Smooth muscle cell (in vitro differentiated cells): ENCODE measurements at regions not wholly inside any gene's neighbourhood (a gene's known extent, or its start where the extent isn't known, plus 50 kb on each side); places are given as distances from the start of the nearest gene placed in this dataset.

Experiments
- DNase-seq: peaks from one replicate; lab custom pipeline; 2025; ENCODE audit not compliant: unreplicated experiment; lab: John Stamatoyannopoulos, UW
- H2AFZ ChIP-seq: fragments of 200-600 bp; sonication (generic); 2 replicates; pipeline ENCODE4 v1.6.0; 2016; ENCODE audit warnings: antibody characterized with exemption, low read depth, mild to moderate bottlenecking
- H3F3A ChIP-seq: fragments of 200-600 bp; sonication (generic); 2 replicates; pipeline ENCODE4 v1.6.0; 2017; ENCODE audit warnings: antibody characterized with exemption, low read depth
- H3K27ac ChIP-seq: fragments of 200-600 bp; sonication (generic); 2 replicates; pipeline ENCODE4 v1.5.1; 2016; ENCODE audit warnings: low read depth, mild to moderate bottlenecking
- H3K27me3 ChIP-seq: fragments of 200-600 bp; sonication (generic); 2 replicates; pipeline ENCODE4 v1.6.1; 2016; ENCODE audit warnings: low read depth, mild to moderate bottlenecking
- H3K36me3 ChIP-seq: fragments of 200-600 bp; sonication (generic); 2 replicates; pipeline ENCODE4 v1.5.1; 2016; ENCODE audit warnings: low read depth
- H3K4me1 ChIP-seq: fragments of 200-600 bp; sonication (generic); 2 replicates; pipeline ENCODE4 v1.5.1; 2016; ENCODE audit warnings: low read depth
- H3K4me2 ChIP-seq: fragments of 200-600 bp; sonication (generic); 2 replicates; pipeline ENCODE4 v1.6.0; 2016; ENCODE audit warnings: mild to moderate bottlenecking
- H3K4me3 ChIP-seq: fragments of 200-600 bp; sonication (generic); 2 replicates; pipeline ENCODE4 v1.5.1; 2016; ENCODE audit warnings: mild to moderate bottlenecking
- H3K79me2 ChIP-seq: fragments of 200-600 bp; sonication (generic); 2 replicates; pipeline ENCODE4 v1.6.0; 2016; ENCODE audit warnings: low read depth, mild to moderate bottlenecking
- H3K9ac ChIP-seq: fragments of 200-600 bp; sonication (generic); 2 replicates; pipeline ENCODE4 v1.6.0; 2016; ENCODE audit warnings: low read depth
- H3K9me3 ChIP-seq: fragments of 200-600 bp; sonication (generic); replicated peaks from 2 replicates; pipeline ENCODE4 v1.5.1; 2016; ENCODE audit warnings: low read depth
- H4K20me1 ChIP-seq: fragments of 200-600 bp; sonication (generic); 2 replicates; pipeline ENCODE4 v1.6.0; 2016; ENCODE audit warnings: low read depth
- CTCF ChIP-seq: fragments of 200-600 bp; sonication (generic); IDR thresholded peaks from 2 replicates; pipeline ENCODE4 v1.5.1; 2017; ENCODE audit warnings: borderline replicate concordance, mild to moderate bottlenecking, antibody characterized with exemption; ENCODE audit not compliant: insufficient read depth, poor library complexity, severe bottlenecking
- WGBS: methylation state at CpG from one replicate; pipeline ENCODE4 v1.1.7; 2016; ENCODE audit warnings: low lambda C conversion rate; 5-methylcytosine and 5-hydroxymethylcytosine counted together

DNA sequence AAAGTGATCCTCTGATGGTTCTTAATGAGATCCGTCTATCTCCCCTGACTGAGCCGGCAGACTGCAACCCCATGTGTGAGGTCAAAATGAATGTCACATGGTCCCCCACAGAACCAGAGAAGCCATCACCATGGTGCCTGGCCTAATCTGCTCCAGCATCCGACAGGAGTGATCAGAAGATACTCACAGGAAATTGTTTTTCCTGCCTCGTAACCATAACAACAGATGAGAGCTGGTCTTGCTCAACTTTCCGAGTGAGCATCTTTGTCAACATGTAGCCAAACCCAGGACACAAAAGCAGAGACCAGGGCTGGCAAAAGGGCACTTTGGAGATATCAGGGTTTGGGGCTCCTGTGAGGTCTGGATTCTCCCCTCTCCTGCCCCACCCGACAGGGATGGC, 72.1 kb upstream of the C14orf180 start:
- DNase-seq, result no peak
- WGBS, result 83% methylated on average over 6 of the region's 6 CpGs
- Histone ChIP-seq H3K4me3 (no peak overlapping the region), H3K27me3 (peaks cover 4% of the 10 kb centered on the region), H3K9ac (no peak overlapping the region), H2AFZ (no peak overlapping the region), H3F3A (no peaks in the 10 kb centered on the region), H3K79me2 (no peaks in the 10 kb centered on the region), H3K4me2 (no peak overlapping the region), H4K20me1 (no peaks in the 10 kb centered on the region), H3K4me1 (no peaks in the 10 kb centered on the region), H3K27ac (no peak overlapping the region), H3K9me3 (no peaks in the 10 kb centered on the region), H3K36me3 (no peaks in the 10 kb centered on the region)
- no peak for TF ChIP-seq CTCF

- Histone ChIP-seq H3K36me3 (no peaks in the 10 kb centered on the region), H3K4me2 (no peak overlapping the region), H2AFZ (no peak overlapping the region), H3K27ac (no peak overlapping the region), H4K20me1 (no peaks in the 10 kb centered on the region), H3K9ac (no peak overlapping the region), H3F3A (no peaks in the 10 kb centered on the region), H3K4me3 (no peak overlapping the region), H3K27me3 (peaks cover 4% of the 10 kb centered on the region), H3K4me1 (no peaks in the 10 kb centered on the region), H3K9me3 (no peaks in the 10 kb centered on the region), H3K79me2 (no peaks in the 10 kb centered on the region)
- no peak for TF ChIP-seq CTCF
- WGBS, result 82% methylated on average over 12 of the region's 12 CpGs
- DNase-seq, result no peak
Measured at GRCh38 chr14:104509673-104510072, 69.9 kb upstream of the C14orf180 start.

- no peak overlapping the region for H3K27ac ChIP-seq
- H4K20me1 ChIP-seq, result no peaks in the 10 kb centered on the region
- H3F3A ChIP-seq, result no peaks in the 10 kb centered on the region
- H3K9ac ChIP-seq, result no peak overlapping the region
- WGBS, result 74% methylated on average over 3 of the region's 3 CpGs
- DNase-seq, result no peak
- no peak overlapping the region for H3K4me2 ChIP-seq
- no peak for TF ChIP-seq CTCF
- no peaks in the 10 kb centered on the region for H3K9me3 ChIP-seq
- no peaks in the 10 kb centered on the region for H3K4me1 ChIP-seq
- no peak overlapping the region for H3K4me3 ChIP-seq
- no peaks in the 10 kb centered on the region for H3K79me2 ChIP-seq
- no peaks in the 10 kb centered on the region for H3K36me3 ChIP-seq
- no peak overlapping the region for H2AFZ ChIP-seq
- H3K27me3 ChIP-seq, result peaks cover 4% of the 10 kb centered on the region
Measured at GRCh38 chr14:104510216-104510615, 69.3 kb upstream of the C14orf180 start.

DNA sequence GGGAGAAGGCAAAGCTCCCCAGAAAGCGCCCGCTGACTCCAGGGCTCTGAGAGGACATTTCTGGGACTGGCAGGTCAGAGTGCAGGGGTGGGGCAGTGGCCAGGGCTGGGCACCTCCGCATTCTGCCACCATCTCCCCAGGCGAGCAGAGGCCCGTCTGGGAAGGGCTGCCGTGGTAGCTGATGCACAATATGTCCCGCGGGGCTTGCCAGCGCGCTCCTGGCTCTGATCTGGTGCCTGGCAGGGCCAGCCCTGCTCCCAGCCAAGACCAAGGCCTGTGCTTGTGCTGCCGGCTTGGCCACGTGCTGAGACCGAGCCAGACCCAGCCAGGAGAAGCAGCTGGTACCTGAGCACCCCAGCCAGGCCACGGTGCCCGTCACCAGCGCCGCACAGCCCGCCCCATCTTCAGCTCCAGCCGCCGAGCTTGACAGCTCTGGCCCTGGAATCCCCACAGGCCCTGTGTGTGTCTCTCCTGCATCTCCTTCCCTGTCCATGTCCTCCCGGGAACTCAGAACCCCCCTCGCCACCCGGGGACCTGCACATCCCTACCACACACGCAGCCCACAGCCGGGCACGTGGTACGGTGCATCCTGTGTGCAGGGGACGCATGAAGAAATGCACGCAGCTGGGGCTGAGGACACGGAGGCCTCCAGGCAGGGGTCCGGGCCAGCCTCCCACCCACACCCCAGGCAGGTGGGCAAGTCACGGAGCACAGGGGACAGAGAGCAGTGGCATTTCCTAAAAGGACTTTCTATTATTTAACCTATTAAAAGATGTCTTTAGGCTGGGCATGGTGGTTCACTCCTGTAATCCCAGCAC, 68.6 kb upstream of the C14orf180 start:
- WGBS, result 92% methylated on average over 32 of the region's 32 CpGs
- H3K9ac ChIP-seq, result no peak overlapping the region
- H2AFZ ChIP-seq, result no peak overlapping the region
- no peak overlapping the region for H3K27ac ChIP-seq
- no peak overlapping the region for H3K4me3 ChIP-seq
- no peaks in the 10 kb centered on the region for H3K36me3 ChIP-seq
- no peaks in the 10 kb centered on the region for H3K79me2 ChIP-seq
- H3K27me3 ChIP-seq, result peaks cover 4% of the 10 kb centered on the region
- H3K4me2 ChIP-seq, result no peak overlapping the region
- H3F3A ChIP-seq, result no peaks in the 10 kb centered on the region
- DNase-seq, result no peak
- no peak for TF ChIP-seq CTCF
- no peaks in the 10 kb centered on the region for H3K4me1 ChIP-seq
- no peaks in the 10 kb centered on the region for H4K20me1 ChIP-seq
- H3K9me3 ChIP-seq, result no peaks in the 10 kb centered on the region
